ENCODE measurements at regions not wholly inside any gene's neighbourhood (a gene's known extent, or its start where the extent isn't known, plus 50 kb on each side); places are given as distances from the start of the nearest gene placed in this dataset.

DNA sequence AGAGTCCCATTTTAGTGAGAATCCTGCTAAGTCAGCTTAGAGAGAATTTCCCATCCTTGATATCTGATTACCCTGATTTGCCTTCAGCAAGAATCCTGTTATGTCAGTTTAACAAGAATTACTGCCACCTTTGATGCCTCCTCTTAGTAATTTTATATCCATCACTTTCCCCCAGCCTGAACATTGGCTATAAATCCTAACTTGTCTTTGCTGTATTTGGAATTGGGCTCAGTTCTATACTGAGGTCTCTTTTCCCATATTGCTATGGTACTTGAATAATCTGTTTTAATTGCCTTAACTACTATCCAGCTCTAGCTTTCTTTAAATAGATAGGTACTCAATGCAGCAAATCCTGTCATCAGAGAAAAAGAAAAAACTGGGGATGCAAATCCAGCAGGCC lies 842.0 kb upstream of the ADAMTS5 start:
- TF ChIP-seq EP300 (IDR thresholded peaks at IDR 0.05; ENCODE audit: borderline replicate concordance) (no peak), CREB1 (IDR thresholded peaks at IDR 0.05; ENCODE audit: low read depth) (no peak), EGR1 (IDR thresholded peaks at IDR 0.05) (no peak), ZBTB7A (IDR thresholded peaks at IDR 0.05; ENCODE audit: low read depth) (no peak), TEAD4 (IDR thresholded peaks at IDR 0.05) (no peak), FOXM1 (IDR thresholded peaks at IDR 0.05; ENCODE audit: borderline replicate concordance, low read depth) (no peak), YY1 (IDR thresholded peaks at IDR 0.05; ENCODE audit: low read depth) (no peak), NFIC (IDR thresholded peaks at IDR 0.05) (no peak), CEBPB (IDR thresholded peaks at IDR 0.05) (no peak), RAD21 (IDR thresholded peaks at IDR 0.05; ENCODE audit: low read depth) (no peak), TAF1 (IDR thresholded peaks at IDR 0.05; ENCODE audit: low read depth) (no peak), TCF12 (IDR thresholded peaks at IDR 0.05; ENCODE audit: low read depth) (no peak)
- TF ChIP-seq, protein P1, sequence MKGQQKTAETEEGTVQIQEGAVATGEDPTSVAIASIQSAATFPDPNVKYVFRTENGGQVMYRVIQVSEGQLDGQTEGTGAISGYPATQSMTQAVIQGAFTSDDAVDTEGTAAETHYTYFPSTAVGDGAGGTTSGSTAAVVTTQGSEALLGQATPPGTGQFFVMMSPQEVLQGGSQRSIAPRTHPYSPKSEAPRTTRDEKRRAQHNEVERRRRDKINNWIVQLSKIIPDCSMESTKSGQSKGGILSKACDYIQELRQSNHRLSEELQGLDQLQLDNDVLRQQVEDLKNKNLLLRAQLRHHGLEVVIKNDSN (IDR thresholded peaks at IDR 0.05) = no peak
- TF ChIP-seq, protein P2, sequence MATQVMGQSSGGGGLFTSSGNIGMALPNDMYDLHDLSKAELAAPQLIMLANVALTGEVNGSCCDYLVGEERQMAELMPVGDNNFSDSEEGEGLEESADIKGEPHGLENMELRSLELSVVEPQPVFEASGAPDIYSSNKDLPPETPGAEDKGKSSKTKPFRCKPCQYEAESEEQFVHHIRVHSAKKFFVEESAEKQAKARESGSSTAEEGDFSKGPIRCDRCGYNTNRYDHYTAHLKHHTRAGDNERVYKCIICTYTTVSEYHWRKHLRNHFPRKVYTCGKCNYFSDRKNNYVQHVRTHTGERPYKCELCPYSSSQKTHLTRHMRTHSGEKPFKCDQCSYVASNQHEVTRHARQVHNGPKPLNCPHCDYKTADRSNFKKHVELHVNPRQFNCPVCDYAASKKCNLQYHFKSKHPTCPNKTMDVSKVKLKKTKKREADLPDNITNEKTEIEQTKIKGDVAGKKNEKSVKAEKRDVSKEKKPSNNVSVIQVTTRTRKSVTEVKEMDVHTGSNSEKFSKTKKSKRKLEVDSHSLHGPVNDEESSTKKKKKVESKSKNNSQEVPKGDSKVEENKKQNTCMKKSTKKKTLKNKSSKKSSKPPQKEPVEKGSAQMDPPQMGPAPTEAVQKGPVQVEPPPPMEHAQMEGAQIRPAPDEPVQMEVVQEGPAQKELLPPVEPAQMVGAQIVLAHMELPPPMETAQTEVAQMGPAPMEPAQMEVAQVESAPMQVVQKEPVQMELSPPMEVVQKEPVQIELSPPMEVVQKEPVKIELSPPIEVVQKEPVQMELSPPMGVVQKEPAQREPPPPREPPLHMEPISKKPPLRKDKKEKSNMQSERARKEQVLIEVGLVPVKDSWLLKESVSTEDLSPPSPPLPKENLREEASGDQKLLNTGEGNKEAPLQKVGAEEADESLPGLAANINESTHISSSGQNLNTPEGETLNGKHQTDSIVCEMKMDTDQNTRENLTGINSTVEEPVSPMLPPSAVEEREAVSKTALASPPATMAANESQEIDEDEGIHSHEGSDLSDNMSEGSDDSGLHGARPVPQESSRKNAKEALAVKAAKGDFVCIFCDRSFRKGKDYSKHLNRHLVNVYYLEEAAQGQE (IDR thresholded peaks at IDR 0.05; ENCODE audit: low read depth) = no peak
- TF ChIP-seq, protein P3, sequence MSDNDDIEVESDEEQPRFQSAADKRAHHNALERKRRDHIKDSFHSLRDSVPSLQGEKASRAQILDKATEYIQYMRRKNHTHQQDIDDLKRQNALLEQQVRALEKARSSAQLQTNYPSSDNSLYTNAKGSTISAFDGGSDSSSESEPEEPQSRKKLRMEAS (IDR thresholded peaks at IDR 0.05) = no peak

DNA sequence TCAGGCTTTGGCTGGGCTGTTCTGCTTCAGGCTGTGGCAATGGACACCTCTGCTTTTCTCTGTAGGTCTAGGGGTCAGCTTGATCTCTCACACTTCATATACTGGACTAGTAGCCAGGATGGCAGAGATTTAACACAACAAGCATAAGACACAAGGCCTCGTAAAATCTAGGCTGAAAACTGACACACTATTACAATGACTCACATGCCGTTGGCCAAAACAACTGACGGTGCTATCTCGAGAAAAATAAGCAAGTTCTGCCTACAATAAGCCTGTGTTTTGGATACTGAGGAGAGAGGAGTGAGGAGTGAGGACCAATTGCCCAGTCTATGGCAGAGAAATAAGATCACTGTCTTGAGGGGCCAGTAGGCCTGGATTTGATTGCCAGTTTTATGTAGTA lies 840.7 kb upstream of the ADAMTS5 start:
- no peak for TF ChIP-seq EP300 (IDR thresholded peaks at IDR 0.05; ENCODE audit: borderline replicate concordance)
- TF ChIP-seq, protein P1 (IDR thresholded peaks at IDR 0.05) = no peak
- no peak for TF ChIP-seq CEBPB (IDR thresholded peaks at IDR 0.05)
- no peak for TF ChIP-seq CREB1 (IDR thresholded peaks at IDR 0.05; ENCODE audit: low read depth)
- no peak for TF ChIP-seq RAD21 (IDR thresholded peaks at IDR 0.05; ENCODE audit: low read depth)
- TF ChIP-seq TCF12 (IDR thresholded peaks at IDR 0.05; ENCODE audit: low read depth) = no peak
- TF ChIP-seq YY1 (IDR thresholded peaks at IDR 0.05; ENCODE audit: low read depth) = no peak
- TF ChIP-seq FOXM1 (IDR thresholded peaks at IDR 0.05; ENCODE audit: borderline replicate concordance, low read depth) = no peak
- no peak for TF ChIP-seq TAF1 (IDR thresholded peaks at IDR 0.05; ENCODE audit: low read depth)
- no peak for TF ChIP-seq TEAD4 (IDR thresholded peaks at IDR 0.05)

DNA sequence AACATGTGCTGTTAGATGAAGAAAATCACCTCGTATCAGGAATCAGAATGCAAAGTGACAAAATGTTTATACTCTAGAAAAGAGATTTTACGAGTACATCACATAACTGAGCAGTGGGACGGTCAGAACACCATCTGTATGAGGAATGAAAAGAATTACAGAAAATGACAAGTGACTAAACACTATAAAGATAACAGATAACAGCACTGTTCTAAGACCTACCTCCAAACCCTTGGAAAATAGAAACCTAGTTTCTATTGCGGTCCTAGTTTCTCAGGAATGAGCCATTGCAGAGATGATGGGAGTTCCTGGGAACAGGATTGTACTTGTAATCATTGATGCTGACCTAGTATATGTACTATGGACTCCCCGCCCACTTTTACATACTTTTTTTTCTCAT lies 839.4 kb upstream of the ADAMTS5 start:
- TF ChIP-seq YY1 (IDR thresholded peaks at IDR 0.05; ENCODE audit: low read depth) (no peak), EP300 (IDR thresholded peaks at IDR 0.05; ENCODE audit: borderline replicate concordance) (no peak), FOXM1 (IDR thresholded peaks at IDR 0.05; ENCODE audit: borderline replicate concordance, low read depth) (no peak), TEAD4 (IDR thresholded peaks at IDR 0.05) (no peak), TAF1 (IDR thresholded peaks at IDR 0.05; ENCODE audit: low read depth) (no peak), ZBTB7A (IDR thresholded peaks at IDR 0.05; ENCODE audit: low read depth) (no peak), TCF12 (IDR thresholded peaks at IDR 0.05; ENCODE audit: low read depth) (no peak), CEBPB (IDR thresholded peaks at IDR 0.05) (no peak), RAD21 (IDR thresholded peaks at IDR 0.05; ENCODE audit: low read depth) (no peak)
- TF ChIP-seq, protein P3 (IDR thresholded peaks at IDR 0.05) = no peak

- TF ChIP-seq, protein P1 (IDR thresholded peaks at IDR 0.05) = no peak
Measured at GRCh38 chr21:27805696-27806095, 838.8 kb upstream of the ADAMTS5 start.

DNA sequence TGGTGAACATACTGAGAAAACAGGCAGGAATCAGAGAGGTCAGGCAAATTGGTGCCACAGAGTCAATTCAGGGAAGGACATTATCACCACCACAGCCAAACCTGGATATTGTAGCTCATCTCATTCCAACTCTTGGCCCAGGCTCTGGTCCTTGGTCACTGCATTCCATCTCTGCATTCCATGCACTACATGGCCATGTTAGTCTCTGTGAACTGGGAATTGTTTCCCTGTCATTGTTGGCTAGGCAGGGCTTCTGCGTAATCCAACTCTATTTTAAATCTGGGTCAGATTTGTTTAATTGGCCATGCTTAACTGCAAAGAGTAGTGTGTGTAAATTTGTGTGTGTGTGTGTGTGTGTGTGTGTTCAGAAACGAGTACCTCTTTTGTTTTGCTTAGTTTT lies 837.6 kb upstream of the ADAMTS5 start:
- TF ChIP-seq TEAD4 (IDR thresholded peaks at IDR 0.05) = no peak
- TF ChIP-seq, protein P1 (IDR thresholded peaks at IDR 0.05) = no peak
- no peak for TF ChIP-seq EP300 (IDR thresholded peaks at IDR 0.05; ENCODE audit: borderline replicate concordance)
- no peak for TF ChIP-seq ZBTB7A (IDR thresholded peaks at IDR 0.05; ENCODE audit: low read depth)
- TF ChIP-seq EGR1 (IDR thresholded peaks at IDR 0.05) = no peak
- TF ChIP-seq RAD21 (IDR thresholded peaks at IDR 0.05; ENCODE audit: low read depth) = no peak

DNA sequence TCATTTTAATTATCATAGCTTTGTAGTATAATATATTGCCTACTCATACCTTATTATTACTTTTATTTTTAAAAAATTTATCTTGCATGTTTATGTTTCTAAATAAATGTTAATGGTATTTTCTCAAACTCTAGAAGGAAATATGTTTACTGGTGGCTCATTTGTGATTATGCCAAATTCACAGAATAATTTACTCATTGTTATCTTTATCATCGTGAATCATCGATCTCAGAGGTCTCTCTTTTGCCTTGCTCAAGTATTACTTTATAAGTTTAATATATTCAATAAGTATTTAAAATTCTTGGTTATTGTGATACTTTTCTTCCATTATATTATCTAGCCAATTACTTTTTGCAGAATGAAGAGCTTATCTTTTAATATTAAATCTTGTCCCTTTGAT lies 836.7 kb upstream of the ADAMTS5 start:
- no peak for TF ChIP-seq FOXM1 (IDR thresholded peaks at IDR 0.05; ENCODE audit: borderline replicate concordance, low read depth)
- TF ChIP-seq ZBTB7A (IDR thresholded peaks at IDR 0.05; ENCODE audit: low read depth) = no peak
- TF ChIP-seq, protein P1 (IDR thresholded peaks at IDR 0.05) = no peak
- TF ChIP-seq, protein P2 (IDR thresholded peaks at IDR 0.05; ENCODE audit: low read depth) = no peak
- TF ChIP-seq NFIC (IDR thresholded peaks at IDR 0.05) = no peak
- TF ChIP-seq EP300 (IDR thresholded peaks at IDR 0.05; ENCODE audit: borderline replicate concordance) = no peak
- no peak for TF ChIP-seq TEAD4 (IDR thresholded peaks at IDR 0.05)
- TF ChIP-seq CEBPB (IDR thresholded peaks at IDR 0.05) = no peak
- no peak for TF ChIP-seq TCF12 (IDR thresholded peaks at IDR 0.05; ENCODE audit: low read depth)
- TF ChIP-seq RAD21 (IDR thresholded peaks at IDR 0.05; ENCODE audit: low read depth) = no peak
- no peak for TF ChIP-seq YY1 (IDR thresholded peaks at IDR 0.05; ENCODE audit: low read depth)
- no peak for TF ChIP-seq EGR1 (IDR thresholded peaks at IDR 0.05)
- TF ChIP-seq TAF1 (IDR thresholded peaks at IDR 0.05; ENCODE audit: low read depth) = no peak

All from Ishikawa (cell line).